ENCODE measurements at regions not wholly inside any gene's neighbourhood (a gene's known extent, or its start where the extent isn't known, plus 50 kb on each side); places are given as distances from the start of the nearest gene placed in this dataset.

DNA sequence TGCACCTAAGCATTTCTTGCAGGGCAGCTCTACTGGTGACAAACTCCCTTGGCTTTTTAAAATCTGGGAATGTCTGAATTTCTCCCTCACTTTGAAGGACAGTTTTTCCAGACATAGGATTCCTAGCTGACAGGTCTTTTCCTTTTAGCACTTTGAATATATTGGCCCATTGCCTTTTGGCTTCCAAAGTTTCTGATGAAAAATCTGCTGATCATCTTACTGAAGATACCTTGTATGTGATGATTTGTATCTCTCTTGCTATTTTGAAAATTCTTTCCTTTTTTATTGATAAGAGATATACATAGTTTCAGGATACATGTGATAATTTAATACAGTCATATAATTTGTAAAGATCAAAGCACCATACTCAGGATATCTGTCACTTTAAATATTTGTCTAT is 211.1 kb downstream of the ZIC5 start:
- TF ChIP-seq, protein P1, sequence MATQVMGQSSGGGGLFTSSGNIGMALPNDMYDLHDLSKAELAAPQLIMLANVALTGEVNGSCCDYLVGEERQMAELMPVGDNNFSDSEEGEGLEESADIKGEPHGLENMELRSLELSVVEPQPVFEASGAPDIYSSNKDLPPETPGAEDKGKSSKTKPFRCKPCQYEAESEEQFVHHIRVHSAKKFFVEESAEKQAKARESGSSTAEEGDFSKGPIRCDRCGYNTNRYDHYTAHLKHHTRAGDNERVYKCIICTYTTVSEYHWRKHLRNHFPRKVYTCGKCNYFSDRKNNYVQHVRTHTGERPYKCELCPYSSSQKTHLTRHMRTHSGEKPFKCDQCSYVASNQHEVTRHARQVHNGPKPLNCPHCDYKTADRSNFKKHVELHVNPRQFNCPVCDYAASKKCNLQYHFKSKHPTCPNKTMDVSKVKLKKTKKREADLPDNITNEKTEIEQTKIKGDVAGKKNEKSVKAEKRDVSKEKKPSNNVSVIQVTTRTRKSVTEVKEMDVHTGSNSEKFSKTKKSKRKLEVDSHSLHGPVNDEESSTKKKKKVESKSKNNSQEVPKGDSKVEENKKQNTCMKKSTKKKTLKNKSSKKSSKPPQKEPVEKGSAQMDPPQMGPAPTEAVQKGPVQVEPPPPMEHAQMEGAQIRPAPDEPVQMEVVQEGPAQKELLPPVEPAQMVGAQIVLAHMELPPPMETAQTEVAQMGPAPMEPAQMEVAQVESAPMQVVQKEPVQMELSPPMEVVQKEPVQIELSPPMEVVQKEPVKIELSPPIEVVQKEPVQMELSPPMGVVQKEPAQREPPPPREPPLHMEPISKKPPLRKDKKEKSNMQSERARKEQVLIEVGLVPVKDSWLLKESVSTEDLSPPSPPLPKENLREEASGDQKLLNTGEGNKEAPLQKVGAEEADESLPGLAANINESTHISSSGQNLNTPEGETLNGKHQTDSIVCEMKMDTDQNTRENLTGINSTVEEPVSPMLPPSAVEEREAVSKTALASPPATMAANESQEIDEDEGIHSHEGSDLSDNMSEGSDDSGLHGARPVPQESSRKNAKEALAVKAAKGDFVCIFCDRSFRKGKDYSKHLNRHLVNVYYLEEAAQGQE (IDR thresholded peaks at IDR 0.05; ENCODE audit: insufficient read depth in 1 of 2, low read depth in 2 of 2, low read length in 2 of 2) = no peak
- TF ChIP-seq TAF1 (IDR thresholded peaks at IDR 0.05; ENCODE audit: borderline replicate concordance, insufficient read depth, low read length) (no peak), FOXP2 (optimal IDR thresholded peaks at IDR 0.05; ENCODE audit: borderline replicate concordance, extremely low read depth, extremely low read length, insufficient read depth) (no peak), POLR2AphosphoS5 (IDR thresholded peaks at IDR 0.05; ENCODE audit: low read depth, low read length) (no peak), SIN3A (IDR thresholded peaks at IDR 0.05; ENCODE audit: borderline replicate concordance, insufficient read depth, low read length) (no peak)

DNA sequence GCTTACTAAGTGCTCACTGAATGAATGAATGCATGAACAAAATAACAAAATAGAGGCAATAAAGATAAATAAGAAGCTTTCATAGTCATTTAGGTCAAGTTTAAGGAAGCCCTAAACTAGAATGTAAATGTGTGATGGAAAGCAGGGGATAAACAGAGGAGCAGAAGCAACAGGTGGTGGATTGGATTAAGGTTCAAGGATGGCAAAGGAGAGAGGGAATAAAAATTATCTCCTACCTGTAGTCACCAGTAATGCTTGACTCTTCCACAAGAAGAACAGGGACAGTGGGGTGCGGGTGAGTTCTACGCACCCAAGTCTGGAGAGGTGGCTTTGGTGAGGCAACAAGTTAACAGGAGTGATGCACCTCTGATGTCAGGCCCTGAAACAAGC is 212.4 kb downstream of the ZIC5 start:
- TF ChIP-seq, protein P1 (IDR thresholded peaks at IDR 0.05; ENCODE audit: insufficient read depth in 1 of 2, low read depth in 2 of 2, low read length in 2 of 2) = no peak
- TF ChIP-seq TAF1 (IDR thresholded peaks at IDR 0.05; ENCODE audit: borderline replicate concordance, insufficient read depth, low read length) = no peak
- no peak for TF ChIP-seq POLR2AphosphoS5 (IDR thresholded peaks at IDR 0.05; ENCODE audit: low read depth, low read length)
- TF ChIP-seq FOXP2 (optimal IDR thresholded peaks at IDR 0.05; ENCODE audit: borderline replicate concordance, extremely low read depth, extremely low read length, insufficient read depth) = no peak
- no peak for TF ChIP-seq SIN3A (IDR thresholded peaks at IDR 0.05; ENCODE audit: borderline replicate concordance, insufficient read depth, low read length)

DNA sequence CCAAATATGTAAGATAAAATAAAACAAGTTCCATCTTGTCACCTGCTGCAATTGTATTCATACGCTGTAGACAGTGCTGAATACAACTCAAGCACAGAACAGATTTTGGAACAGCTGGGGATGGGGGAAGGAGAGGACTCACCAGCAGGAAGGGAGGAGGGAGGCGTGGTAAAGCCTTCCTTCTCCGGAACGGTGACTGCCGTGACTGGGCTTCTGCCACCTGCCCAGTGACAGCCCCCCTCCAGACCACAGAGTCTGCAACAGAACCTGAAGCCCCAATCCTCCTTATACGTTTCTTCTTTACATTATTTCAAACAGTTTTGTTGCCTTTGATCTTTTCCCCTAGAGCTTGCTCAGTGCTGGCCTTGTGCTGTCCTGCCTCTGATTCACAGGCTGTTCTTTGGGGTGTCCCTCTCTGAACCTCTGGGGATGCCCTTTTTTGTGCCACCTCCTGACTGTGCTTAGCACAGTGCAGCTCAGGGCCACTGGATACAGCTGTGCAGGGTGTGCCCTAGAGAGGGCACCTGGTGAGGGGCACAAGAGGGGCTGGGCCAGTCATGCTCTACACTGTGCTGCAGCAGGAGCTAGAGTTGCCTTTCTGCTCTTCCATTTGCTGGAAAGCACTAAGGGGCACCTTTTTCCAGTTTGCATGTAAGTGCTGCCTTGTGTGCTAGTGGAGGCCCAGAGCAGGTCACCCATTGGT is 213.0 kb downstream of the ZIC5 start:
- no peak for TF ChIP-seq POLR2AphosphoS5 (IDR thresholded peaks at IDR 0.05; ENCODE audit: low read depth, low read length)
- no peak for TF ChIP-seq TAF1 (IDR thresholded peaks at IDR 0.05; ENCODE audit: borderline replicate concordance, insufficient read depth, low read length)
- TF ChIP-seq FOXP2 (optimal IDR thresholded peaks at IDR 0.05; ENCODE audit: borderline replicate concordance, extremely low read depth, extremely low read length, insufficient read depth) = no peak
- no peak for TF ChIP-seq SIN3A (IDR thresholded peaks at IDR 0.05; ENCODE audit: borderline replicate concordance, insufficient read depth, low read length)
- TF ChIP-seq, protein P1 (IDR thresholded peaks at IDR 0.05; ENCODE audit: insufficient read depth in 1 of 2, low read depth in 2 of 2, low read length in 2 of 2) = no peak

DNA sequence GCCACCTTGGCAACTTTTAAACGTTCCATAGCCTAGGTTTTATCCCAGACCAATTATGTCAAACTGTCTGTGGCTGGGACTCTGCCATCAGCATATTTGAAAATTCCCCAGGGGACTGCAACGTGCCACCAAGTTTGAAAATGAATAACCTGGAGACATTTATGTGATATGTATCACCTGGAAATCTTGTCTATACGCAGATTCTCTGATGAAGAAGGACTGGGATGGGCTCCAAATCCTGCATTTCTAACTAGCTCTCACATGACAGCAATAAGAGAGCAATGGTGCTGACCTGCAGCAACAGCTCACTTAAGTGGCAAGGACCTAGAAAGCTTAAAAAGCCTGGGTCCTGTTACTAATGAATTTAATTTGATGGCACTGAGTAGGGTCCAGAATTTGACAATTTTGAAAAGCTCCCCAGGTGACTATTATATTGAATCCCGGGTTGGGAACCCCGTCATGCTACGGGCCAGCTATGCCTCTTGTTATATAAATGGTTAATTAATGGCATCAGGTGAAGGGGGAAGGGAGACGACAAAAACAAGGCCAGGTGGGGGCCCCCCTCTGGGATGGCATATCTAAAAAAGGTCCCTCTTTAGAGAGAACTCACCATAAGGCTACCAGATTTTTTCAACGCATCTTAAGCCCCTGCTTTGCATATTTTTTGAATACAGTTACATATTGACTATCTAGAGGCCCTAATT is 213.7 kb downstream of the ZIC5 start:
- no peak for TF ChIP-seq POLR2AphosphoS5 (IDR thresholded peaks at IDR 0.05; ENCODE audit: low read depth, low read length)
- no peak for TF ChIP-seq TAF1 (IDR thresholded peaks at IDR 0.05; ENCODE audit: borderline replicate concordance, insufficient read depth, low read length)
- no peak for TF ChIP-seq FOXP2 (optimal IDR thresholded peaks at IDR 0.05; ENCODE audit: borderline replicate concordance, extremely low read depth, extremely low read length, insufficient read depth)
- TF ChIP-seq, protein P1 (IDR thresholded peaks at IDR 0.05; ENCODE audit: insufficient read depth in 1 of 2, low read depth in 2 of 2, low read length in 2 of 2) = no peak
- no peak for TF ChIP-seq SIN3A (IDR thresholded peaks at IDR 0.05; ENCODE audit: borderline replicate concordance, insufficient read depth, low read length)

All from PFSK-1 (cell line).